GM21723 (cell line): ENCODE measurements at regions not wholly inside any gene's neighbourhood (a gene's known extent, or its start where the extent isn't known, plus 50 kb on each side); places are given as distances from the start of the nearest gene placed in this dataset.

Experiments
- ATAC-seq: cut with Tn5 transposase; IDR thresholded peaks from one replicate; pipeline ENCODE4 v1.9.1; 2021; ENCODE audit warnings: mild to moderate bottlenecking, moderate library complexity; ENCODE audit not compliant: unreplicated experiment

DNA sequence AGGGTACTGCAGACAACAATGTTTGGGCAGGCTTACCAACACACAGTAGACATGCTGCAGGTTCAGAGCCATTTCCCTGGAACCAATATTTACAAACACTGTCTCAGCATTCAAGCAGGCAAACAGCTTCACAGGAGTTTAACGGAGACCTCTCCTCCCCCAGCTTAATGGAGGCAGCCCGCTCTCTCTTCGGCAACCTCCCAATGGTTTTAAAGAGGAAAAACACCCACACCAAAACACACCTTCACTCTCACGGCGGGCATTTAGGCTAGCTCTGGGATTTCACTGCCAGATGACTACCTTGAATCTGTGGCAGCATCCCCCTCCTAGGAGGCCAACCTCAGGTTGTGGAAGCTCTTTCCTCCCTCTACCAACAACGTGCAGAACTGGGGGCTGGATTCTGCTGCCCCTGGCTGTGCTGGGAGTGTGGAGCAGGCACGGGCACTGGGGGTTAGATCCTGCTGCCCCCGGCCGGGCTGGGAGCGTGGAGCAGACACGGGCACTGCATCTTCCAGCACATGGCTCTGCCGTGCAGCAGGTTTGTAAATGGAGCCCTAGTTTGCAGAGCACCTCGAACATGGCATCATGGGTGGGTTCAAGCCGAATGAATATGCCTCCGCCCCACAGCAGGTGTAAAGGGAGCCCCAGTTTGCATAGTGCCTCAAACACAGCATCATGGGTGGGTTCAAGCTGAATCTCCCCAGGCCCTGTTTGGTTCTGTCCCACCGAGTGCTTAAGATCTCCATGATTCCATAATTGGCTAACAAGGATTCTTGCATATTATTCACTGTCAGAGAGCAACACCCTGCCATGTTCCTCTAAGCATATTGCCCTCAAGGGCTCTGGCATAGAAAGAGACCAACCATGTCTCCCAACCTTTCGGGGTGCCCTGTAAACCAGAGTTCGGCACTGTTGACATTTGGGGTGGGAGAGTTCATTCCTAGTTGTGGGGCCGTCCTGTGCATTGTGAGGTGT lies 86.4 kb downstream of the RBFOX3 start:
- ATAC-seq: no peak

DNA sequence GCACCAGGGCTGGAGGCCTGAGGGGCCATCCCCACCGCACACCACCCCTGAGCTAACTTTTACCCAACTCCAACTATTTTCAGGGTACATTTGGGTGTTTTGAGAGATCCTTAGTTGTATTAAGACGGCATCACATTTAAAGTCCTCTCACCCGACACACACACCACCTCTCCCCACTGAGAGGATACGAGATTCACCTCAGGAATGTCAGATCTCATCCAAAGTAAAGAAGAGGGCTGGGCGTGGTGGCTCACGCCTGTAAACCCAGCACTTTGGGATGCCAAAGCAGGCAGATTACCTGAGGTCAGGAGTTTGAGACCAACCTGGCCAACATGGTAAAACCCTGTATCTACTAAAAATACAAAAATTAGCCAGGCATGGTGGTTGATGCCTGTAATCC lies 88.4 kb downstream of the RBFOX3 start:
- no peak for ATAC-seq

DNA sequence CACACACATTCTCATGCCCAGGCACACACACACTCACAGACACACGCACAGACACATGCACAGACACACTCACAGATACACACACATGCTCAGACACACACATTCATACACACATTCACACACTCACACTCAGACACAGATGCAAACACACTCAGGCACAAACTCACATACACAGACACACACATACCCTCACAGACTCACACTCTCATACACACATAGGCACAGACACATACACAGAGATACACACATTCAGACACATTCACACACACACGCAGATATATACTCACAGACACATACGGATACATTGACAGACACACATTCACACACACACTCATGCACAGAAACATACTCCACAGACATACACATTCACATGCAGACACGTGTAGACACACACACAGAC lies 89.6 kb downstream of the RBFOX3 start:
- ATAC-seq: no peak

DNA sequence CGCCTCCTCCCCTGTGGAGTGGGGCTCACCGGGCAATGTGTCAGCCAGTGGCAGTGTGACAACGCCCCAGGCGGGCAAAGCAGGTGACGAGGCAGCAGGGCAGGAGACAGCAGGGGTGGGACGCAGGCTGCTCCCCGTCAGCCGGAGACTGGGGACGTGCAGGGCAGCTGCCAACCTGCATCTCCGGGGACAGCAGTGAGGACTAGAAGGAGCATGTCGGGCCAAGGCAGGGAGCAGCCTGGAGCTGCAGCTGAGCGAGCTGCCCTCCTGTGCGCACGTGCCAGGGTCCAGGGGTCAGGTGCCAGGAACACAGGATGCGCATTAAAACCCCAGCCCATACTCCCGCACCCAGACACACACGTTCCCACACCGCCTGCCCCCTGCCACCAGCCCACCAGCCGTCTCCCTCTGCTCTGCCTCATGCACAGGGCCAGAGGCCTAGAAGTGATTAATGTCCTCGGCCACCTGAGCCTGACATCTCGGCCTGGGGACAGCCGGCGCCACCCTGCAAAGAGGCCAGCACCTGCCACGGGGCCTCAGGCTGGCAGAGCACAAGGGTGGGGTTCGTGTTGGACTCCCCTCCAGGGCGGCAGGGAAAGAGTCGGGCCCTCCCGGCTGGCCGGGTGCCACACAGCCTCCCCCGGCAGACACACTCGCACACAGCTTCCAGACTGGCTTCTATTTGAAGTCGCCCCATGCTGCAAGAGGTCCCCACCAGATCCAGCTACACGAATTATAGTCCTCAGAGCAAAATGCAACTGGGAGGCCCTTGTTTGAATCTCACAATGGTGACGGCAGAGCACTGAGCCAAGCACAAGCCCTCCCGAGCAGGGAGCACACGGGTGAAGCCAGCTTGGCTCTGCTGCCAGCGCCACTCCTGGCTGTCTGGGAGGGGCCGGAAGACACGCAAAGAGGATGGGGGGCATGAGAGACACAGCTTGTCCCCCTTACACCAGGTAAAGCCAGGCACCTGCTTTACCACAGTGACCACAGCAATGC lies 90.4 kb downstream of the RBFOX3 start:
- ATAC-seq: no peak

DNA sequence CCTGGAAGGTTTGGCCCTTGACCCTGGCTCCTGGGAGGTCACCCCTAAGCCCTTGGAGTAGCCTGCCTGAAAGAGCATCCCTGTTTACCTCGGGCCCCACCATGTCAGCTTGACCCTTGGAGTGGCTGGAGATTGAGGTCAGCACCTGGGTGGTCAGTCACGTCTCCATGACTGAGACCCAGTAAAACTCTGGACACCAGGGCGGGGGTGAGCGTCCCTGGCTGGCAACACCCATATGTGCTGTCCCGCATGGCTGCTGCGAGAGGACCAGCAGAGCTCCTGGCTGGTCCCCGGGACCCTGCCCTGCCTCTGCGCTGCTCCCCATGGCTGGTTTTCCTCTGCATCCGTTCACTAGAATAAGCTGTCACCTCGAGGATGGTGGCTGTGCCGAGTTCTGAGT lies 91.2 kb downstream of the RBFOX3 start:
- ATAC-seq: no peak

DNA sequence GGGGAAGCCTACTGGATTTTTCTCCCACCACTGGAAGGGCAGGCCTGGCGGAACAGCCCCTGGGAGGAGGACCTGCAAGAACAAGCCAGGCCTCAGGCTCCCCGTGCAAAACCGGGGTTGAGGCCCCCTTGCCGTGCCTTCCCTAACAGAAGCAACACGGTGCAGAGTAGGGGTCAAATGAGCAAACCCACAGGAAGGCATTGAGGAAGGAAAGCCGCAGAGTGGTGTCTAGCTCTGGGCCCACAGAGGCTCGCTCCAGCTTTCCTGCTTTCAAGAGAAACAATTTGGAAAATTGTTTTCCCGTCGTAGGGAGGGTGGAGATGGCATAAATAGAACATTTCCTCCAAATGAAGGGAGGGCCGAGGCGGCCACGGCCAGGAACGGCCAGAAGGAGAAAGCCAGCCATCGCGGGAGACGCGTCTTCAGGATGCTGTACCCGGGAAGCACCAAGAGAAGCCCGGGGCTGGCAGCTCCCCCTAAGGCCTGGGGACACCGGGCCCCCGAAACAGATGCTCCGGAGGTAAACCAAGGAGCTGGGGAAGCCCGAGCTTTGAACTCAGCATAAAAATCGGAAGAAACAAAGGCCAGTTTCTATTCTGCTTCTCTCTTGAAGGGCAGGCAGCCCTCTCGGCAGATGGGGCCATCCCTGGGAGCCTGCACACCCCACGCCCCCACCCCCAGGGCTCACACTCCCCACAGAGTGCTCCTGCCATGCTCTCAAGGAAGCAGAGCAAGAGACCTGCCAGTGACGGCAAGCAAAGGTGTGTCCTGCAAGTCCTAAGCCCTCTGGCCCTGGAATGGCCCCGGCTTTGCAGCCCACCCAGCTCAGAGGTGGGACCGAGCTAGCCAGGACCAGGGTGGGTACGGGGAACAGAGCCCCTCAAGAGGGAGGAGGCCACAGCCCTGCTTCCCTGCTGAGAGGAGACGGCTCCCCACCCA lies 92.0 kb downstream of the RBFOX3 start:
- no peak for ATAC-seq

DNA sequence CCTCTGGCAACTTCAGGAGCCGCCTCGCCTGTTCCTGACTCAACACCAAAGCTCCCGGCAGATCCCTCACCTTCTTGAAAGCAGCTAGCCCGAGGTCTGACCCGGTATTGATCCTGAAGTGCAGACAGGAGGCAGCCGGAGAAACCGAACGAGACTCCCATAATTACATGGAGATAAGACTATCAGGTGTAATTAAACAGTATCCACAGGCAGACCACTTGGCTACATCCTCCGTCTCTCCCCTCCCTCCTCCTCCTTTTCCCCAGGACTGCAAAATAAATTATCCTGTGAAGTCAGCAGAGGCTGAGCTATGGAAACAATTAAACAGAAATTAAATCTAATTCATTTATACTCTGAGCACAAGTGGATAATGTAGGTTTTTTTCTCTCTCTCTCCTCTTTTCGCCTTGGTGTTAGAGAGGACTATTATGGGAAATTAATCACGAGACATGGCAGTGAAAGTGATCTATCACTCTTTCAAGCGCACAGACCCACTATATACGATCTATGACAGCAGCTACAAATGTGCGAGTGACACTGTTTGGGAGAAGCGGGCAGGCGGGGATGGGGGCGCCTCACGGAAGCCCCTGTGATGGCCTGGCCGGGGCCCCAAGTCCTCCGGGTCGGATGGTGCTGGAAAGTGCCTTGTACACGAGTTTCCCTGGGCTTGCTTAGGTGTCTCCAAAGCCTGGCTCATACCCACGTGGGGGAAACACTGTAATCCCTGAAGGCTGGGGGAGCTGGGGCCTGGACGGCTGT lies 92.8 kb downstream of the RBFOX3 start:
- ATAC-seq: no peak

DNA sequence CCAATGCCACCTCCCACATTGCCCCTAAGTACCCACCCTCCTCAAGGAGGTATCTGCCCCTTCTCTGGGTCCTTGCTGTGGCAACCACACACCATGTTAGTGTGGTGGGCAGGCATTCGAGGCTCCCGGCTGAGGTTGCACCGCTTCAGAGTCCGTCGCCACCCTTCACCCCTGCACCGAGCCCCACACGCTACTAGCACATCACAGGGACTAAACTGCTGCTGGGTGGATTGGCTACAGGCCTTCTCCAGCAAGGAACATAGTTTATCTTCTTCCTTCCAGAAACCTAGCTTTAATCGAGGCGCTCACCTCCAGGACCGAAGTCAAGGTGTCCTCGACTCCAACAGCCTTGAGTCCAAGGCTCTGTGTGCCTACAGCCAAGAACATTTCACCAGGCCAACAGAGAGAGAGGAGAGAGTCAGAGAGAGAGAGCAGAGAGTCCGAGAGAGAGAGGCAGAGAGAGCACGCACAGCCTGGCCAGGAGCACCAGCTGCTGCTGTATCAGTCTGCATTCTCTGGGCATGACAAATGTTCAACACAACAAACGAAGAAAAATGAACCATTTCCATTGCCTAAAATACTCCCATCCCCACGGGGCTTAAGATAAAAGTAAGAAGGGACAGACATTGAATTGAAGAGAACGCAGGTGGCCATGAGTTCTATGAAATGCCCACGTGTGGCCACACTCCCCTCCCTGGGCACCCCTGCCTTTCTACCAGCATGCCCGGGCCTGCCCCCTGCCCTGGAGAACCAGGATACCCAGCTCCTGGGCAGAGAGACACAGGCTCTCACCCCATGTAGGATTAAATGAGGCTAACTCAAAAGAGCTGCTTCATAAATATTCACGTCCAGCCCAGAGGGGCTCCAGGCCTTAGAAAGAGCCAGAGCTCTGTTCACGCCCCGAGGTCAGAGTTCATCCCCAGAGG lies 94.9 kb downstream of the RBFOX3 start:
- no peak for ATAC-seq

DNA sequence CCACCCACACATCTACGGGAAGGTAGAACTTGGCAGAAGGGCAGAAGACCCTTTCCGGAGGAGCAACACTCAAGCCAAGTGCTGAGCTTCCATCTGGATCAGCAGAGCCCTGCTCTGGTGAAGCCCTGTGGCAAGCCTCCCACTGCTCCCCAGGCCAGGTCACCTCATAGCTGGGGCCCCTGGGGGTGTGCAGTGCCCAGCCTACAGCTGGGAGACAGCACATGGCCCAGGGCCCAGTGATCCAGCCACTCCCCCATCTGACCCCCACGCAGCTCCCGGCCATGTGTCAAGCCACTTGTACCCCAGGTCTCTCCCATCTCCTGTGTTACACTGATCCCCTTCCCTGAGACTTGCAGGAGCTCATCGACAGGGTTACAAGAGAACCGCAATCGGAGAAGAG lies 95.7 kb downstream of the RBFOX3 start:
- ATAC-seq: no peak

DNA sequence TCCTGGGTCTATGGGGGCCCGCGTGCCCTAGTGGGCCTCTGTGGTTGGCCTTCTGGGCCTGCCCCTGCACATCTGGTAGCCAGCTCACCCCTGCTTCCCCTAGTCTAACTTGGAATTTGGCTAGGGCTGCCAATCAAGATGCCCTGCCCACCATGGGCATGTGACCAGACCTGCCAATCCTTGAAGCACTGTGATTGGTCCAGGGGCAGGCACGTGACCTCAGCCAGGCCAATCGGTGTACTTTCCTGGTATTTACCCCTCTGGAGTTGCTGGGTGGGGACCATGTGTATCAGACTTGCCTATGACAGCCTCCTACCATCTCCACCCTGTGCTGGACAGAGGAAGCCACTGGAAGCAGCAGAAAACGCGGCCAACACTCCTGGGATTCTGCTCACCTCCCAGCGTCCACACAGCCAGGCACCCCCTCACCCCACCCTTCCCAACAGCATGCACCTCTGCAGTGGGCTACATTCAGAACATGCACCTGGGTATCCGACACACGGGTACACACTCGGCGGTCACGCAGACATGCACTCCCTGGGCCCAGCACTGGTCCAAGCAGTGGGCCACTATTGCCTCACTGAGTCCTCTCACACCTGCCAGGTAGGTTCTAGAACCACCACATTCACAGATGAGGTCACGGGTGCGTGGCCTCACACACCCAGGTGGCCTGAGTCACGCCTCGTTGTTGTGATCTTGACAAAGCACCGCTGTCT lies 96.9 kb downstream of the RBFOX3 start:
- no peak for ATAC-seq

DNA sequence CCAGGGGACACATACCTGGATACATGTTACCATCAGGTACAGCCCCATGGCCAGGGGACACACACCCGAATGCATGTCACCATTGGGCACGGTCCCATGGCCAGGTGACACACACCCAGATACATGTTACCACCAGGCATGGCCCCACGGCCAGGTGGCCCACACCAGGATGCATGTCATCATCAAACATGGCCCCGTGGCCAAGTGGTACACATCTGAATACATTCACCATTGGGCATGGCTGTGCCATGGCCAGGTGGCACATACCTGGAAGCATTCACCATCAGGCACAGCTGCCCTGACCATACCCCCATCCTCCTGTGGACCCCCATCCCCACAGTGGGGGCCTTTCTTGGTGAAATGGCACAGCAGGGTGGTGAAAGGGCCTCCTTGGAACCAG lies 97.6 kb downstream of the RBFOX3 start:
- ATAC-seq: no peak

DNA sequence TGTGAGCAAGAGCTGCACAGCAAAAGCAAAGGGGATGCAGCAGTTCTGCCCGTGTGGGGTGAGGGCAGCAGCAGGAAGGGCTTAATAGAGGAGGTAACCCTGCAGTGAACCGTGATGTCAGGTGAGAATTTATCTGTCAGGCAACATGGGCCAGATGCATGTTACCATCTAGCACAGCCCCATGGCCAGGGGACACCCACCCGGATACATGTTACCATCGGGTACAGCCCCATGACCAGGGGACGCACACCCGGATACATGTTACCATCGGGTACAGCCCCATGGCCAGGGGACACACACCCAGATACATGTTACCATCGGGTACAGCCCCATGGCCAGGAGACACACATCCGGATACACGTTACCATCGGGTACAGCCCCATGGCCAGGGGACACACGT lies 99.4 kb downstream of the RBFOX3 start:
- no peak for ATAC-seq

DNA sequence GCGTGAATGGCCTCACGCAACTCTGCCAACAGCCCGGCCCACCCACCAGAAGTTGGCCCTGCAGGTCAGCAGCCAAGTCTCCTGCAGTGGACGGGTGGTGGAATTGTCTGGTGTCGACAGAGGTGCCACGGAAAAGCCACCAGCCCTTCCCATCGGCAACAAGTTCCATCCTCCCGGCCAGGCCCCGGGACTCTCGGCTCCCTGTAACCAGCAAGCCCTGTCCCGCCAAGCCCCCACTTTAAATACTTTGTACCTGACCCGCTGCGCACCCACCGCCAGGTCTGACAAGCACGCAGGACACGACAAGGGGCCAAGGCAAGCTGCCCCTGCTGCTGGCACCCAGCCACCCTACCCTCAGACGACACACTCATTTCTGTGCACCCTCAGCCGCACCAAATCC lies 100.8 kb downstream of the RBFOX3 start:
- ATAC-seq: no peak

DNA sequence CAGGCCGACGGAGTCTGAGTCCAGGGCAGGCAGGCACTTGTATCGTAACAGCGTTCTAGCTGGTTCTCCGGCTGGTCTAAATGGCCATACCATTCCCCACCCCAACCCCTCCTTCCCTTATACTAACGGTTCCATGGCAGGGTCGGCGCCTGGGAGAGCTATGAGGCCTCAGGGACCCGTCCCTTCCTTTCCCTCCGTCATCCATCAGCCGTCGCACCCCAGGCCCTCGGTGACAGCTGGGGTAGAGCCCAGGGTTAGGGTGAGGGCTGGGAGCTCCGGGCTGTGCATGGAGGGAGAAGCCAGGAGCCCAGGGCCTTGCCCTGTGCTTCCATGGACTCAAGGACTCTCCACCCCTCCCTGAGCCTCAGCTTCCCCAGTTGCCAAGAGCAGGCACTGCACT lies 101.4 kb downstream of the RBFOX3 start:
- no peak for ATAC-seq

DNA sequence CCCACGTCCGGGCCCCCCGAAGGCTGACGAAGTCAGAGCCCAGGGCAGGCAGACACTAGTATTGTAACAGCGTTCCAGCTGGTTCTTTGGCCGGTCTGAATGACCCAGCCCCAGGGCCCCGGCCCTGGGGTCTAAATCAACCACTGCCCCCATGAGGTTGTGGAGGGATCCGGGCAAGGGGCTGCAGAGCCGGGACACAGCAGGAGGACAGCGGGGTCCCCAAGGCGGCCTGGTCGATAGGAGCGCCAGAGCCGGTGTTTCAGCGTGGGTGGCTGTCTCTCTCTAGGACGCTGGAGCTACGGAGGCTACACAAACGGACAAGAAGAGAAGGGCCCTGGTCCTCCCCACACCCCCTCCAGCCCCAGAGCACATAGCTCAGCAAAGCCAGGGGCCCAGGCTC lies 101.8 kb downstream of the RBFOX3 start:
- ATAC-seq: no peak

DNA sequence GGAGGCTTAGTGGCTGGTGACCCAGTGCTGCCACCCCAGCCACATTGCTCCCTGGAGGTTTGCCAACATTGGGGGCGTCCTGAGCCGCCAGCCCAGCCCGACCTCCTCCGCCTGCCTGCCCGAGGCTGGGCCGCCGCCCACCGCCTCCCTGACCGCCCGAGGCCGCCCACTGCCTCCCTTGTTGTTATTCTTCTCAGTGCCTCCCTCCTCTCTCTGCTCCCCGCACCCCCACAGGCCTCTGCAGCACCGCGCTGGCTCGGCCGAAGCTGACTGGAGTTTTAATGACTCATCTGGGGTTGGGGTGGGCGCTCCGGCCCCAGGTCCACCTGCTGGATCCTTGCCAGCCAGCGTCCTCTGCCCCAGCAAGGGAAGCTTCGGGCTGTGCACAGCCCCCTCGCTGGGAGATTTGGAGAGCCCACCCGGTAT lies 102.5 kb downstream of the RBFOX3 start:
- no peak for ATAC-seq

DNA sequence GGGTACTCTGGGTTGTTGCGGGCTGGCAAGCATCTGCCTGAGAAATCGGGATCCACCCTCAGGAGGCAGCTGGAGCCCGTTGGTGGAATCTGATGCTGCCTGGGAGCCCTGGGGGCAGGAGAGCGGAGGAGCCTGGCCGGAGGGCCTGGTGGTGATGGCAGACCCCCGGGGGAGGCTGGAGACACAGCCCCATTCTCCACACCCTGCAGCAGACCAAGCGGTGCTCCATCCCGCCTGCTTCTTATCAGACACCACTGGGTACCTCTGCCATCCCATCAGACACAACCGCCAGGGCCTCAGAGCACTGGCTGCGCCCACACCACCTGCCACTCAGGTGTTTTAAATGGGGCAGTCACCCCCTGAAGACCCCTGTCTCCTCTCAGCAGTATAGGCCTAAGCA lies 103.9 kb downstream of the RBFOX3 start:
- ATAC-seq: no peak
